ENCODE measurements at regions not wholly inside any gene's neighbourhood (a gene's known extent, or its start where the extent isn't known, plus 50 kb on each side); places are given as distances from the start of the nearest gene placed in this dataset.

DNA sequence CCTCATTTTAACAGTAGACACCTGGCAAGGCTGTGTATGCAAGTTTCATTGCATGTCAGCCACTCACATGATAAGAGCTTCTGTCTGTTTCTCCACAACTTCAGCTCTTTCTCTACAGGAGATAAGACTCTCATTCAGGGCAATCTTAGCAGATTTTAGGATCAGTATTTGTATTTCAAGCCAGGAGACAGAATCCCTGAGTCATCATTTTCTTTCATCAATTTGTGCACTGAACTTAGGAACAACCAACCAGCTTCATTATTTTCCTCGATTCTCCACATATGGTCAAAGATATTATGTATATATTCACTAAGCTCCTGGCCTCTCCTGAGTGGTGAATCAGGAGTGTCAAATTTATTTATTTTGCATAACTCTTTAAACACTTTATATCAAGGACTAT, 181.8 kb upstream of the CCNH start:
- TF ChIP-seq SREBF1 (IDR thresholded peaks at IDR 0.05; ENCODE audit: borderline replicate concordance, low read depth, low read length) (no peak), TGIF2 (CRISPR knock-in tag; IDR thresholded peaks at IDR 0.05) (no peak), HLTF (IDR thresholded peaks at IDR 0.05) (no peak), SRF (CRISPR knock-in tag; IDR thresholded peaks at IDR 0.05) (no peak), CCNT2 (IDR thresholded peaks at IDR 0.05; ENCODE audit: borderline replicate concordance, extremely low read depth, insufficient read length, low read depth, low read length) (no peak)
- TF ChIP-seq, protein P1, sequence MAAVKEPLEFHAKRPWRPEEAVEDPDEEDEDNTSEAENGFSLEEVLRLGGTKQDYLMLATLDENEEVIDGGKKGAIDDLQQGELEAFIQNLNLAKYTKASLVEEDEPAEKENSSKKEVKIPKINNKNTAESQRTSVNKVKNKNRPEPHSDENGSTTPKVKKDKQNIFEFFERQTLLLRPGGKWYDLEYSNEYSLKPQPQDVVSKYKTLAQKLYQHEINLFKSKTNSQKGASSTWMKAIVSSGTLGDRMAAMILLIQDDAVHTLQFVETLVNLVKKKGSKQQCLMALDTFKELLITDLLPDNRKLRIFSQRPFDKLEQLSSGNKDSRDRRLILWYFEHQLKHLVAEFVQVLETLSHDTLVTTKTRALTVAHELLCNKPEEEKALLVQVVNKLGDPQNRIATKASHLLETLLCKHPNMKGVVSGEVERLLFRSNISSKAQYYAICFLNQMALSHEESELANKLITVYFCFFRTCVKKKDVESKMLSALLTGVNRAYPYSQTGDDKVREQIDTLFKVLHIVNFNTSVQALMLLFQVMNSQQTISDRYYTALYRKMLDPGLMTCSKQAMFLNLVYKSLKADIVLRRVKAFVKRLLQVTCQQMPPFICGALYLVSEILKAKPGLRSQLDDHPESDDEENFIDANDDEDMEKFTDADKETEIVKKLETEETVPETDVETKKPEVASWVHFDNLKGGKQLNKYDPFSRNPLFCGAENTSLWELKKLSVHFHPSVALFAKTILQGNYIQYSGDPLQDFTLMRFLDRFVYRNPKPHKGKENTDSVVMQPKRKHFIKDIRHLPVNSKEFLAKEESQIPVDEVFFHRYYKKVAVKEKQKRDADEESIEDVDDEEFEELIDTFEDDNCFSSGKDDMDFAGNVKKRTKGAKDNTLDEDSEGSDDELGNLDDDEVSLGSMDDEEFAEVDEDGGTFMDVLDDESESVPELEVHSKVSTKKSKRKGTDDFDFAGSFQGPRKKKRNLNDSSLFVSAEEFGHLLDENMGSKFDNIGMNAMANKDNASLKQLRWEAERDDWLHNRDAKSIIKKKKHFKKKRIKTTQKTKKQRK (IDR thresholded peaks at IDR 0.05; ENCODE audit: borderline replicate concordance, low read depth, low read length) = no peak

Measured in K562 (cell line).